ENCODE measurements at regions not wholly inside any gene's neighbourhood (a gene's known extent, or its start where the extent isn't known, plus 50 kb on each side); places are given as distances from the start of the nearest gene placed in this dataset.

DNA sequence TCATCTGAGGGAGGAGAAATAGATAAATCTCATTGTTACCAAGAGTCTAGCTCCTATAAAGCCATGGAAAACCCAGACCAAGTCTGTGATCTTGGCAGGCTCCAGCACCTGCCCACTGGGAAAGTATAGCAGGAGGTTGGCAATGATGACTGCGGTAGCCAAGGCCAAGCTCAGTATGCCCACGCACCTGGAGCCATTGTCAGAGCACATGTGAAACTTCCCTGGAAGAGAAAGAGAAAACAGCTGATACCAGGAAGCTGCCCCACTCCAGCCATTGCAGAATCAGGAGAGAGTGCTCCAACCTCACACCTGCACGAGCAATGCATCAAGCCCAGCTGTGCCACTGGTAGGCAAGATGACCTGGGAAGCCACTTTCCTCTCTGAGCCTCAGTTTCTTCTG lies 62.2 kb upstream of the HEPHL1 start:
- TF ChIP-seq, protein P1, sequence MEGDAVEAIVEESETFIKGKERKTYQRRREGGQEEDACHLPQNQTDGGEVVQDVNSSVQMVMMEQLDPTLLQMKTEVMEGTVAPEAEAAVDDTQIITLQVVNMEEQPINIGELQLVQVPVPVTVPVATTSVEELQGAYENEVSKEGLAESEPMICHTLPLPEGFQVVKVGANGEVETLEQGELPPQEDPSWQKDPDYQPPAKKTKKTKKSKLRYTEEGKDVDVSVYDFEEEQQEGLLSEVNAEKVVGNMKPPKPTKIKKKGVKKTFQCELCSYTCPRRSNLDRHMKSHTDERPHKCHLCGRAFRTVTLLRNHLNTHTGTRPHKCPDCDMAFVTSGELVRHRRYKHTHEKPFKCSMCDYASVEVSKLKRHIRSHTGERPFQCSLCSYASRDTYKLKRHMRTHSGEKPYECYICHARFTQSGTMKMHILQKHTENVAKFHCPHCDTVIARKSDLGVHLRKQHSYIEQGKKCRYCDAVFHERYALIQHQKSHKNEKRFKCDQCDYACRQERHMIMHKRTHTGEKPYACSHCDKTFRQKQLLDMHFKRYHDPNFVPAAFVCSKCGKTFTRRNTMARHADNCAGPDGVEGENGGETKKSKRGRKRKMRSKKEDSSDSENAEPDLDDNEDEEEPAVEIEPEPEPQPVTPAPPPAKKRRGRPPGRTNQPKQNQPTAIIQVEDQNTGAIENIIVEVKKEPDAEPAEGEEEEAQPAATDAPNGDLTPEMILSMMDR (IDR thresholded peaks at IDR 0.05), result no peak
- no peak for TF ChIP-seq POLR2A (IDR thresholded peaks at IDR 0.05)

All from thyroid gland (tissue), 4 donors.